Loucy (cell line): ENCODE measurements at regions not wholly inside any gene's neighbourhood (a gene's known extent, or its start where the extent isn't known, plus 50 kb on each side); places are given as distances from the start of the nearest gene placed in this dataset.

Experiments
- CTCF ChIP-seq: fragments of 200-600 bp; sonication (generic); conservative IDR thresholded peaks from 2 replicates; pipeline ENCODE4 v1.5.1; 2014; ENCODE audit warnings: mild to moderate bottlenecking, antibody characterized with exemption, low read length
- EZH2phosphoT487 ChIP-seq: fragments of 200-600 bp; IDR thresholded peaks from 2 replicates; pipeline ENCODE4 v1.6.1; 2018; ENCODE audit warnings: antibody characterized with exemption, mild to moderate bottlenecking, moderate library complexity, borderline replicate concordance

GRCh38 chr4:26217481-26217880, 103.3 kb upstream of the RBPJ start:
- TF ChIP-seq CTCF = no peak
- no peak for TF ChIP-seq EZH2phosphoT487
